Mesenchymal stem cell (in vitro differentiated cells and primary cell): ENCODE measurements at regions not wholly inside any gene's neighbourhood (a gene's known extent, or its start where the extent isn't known, plus 50 kb on each side); places are given as distances from the start of the nearest gene placed in this dataset.
A peak's percentile ranks its signal among the peaks of the same experiment; 100 is the strongest.

Source experiments
- DNase-seq: peaks from one replicate; pipeline ENCODE4 v3.0.0-alpha.2; 2013
- H2AFZ ChIP-seq: one replicate; pipeline ENCODE4 v1.6.1; 2013; ENCODE audit warnings: low read depth, mild to moderate bottlenecking, control low read depth, inconsistent platforms, low read length, moderate library complexity
- H2AK5ac ChIP-seq: 2 replicates; pipeline ENCODE4 v1.6.1; 2013; ENCODE audit warnings: low read length, moderate library complexity, mild to moderate bottlenecking, inconsistent platforms; ENCODE audit not compliant: severe bottlenecking
- H2BK120ac ChIP-seq: one replicate; pipeline ENCODE4 v1.6.1; 2013; ENCODE audit warnings: low read depth, mild to moderate bottlenecking, inconsistent platforms, low read length, moderate library complexity
- H2BK12ac ChIP-seq, 2 experiments: one replicate each; pipeline ENCODE4 v1.6.1; 2013; ENCODE audit warnings: inconsistent platforms in 2 of 2, low read length in 2 of 2, mild to moderate bottlenecking in 2 of 2, moderate library complexity in 2 of 2, control low read depth in 1 of 2
- H2BK15ac ChIP-seq: one replicate; pipeline ENCODE4 v1.6.1; 2013; ENCODE audit warnings: mild to moderate bottlenecking, low read depth, inconsistent platforms; ENCODE audit not compliant: poor library complexity, severe bottlenecking
- H2BK5ac ChIP-seq: 2 replicates; pipeline ENCODE4 v1.6.1; 2013; ENCODE audit warnings: low read depth, mild to moderate bottlenecking, low read length, control low read depth, inconsistent platforms; ENCODE audit not compliant: poor library complexity, severe bottlenecking
- H3K14ac ChIP-seq, 2 experiments: one replicate each; pipeline ENCODE4 v1.6.1; 2013; ENCODE audit warnings: inconsistent platforms in 2 of 2, low read length in 2 of 2, control low read depth in 1 of 2, mild to moderate bottlenecking in 1 of 2, moderate library complexity in 1 of 2
- H3K18ac ChIP-seq, 2 experiments: one replicate each; pipeline ENCODE4 v1.6.1; 2013; ENCODE audit warnings: inconsistent platforms in 2 of 2, low read length in 2 of 2, control low read depth in 1 of 2, low read depth in 1 of 2, mild to moderate bottlenecking in 1 of 2
- H3K23ac ChIP-seq, 2 experiments: one replicate each; pipeline ENCODE4 v1.6.1; 2013; ENCODE audit warnings: inconsistent platforms in 2 of 2, low read length in 2 of 2, mild to moderate bottlenecking in 2 of 2, moderate library complexity in 2 of 2, control low read depth in 1 of 2
- H3K27ac ChIP-seq: 2 replicates; pipeline ENCODE4 v1.5.1; 2013; ENCODE audit warnings: mild to moderate bottlenecking, moderate library complexity, low read length, control low read depth, inconsistent platforms; ENCODE audit not compliant: poor library complexity, severe bottlenecking
- H3K27me3 ChIP-seq, 2 experiments: 2 replicates each; pipeline versions ENCODE4 v1.6.1 to v1.7.0; 2013; ENCODE audit warnings: low read length in 2 of 2, mild to moderate bottlenecking in 2 of 2, moderate library complexity in 2 of 2, control low read depth in 1 of 2, inconsistent platforms in 1 of 2; ENCODE audit not compliant: control insufficient read depth in 1 of 2, insufficient read depth in 1 of 2
- H3K36me3 ChIP-seq, 2 experiments: 2 replicates each; pipeline versions ENCODE4 v1.6.1 to v1.7.0; 2013; ENCODE audit warnings: low read length in 2 of 2, control low read depth in 1 of 2, inconsistent platforms in 1 of 2, low read depth in 1 of 2, mild to moderate bottlenecking in 1 of 2; ENCODE audit not compliant: insufficient read depth in 2 of 2, control insufficient read depth in 1 of 2
- H3K4ac ChIP-seq, 2 experiments: one replicate each; pipeline ENCODE4 v1.6.1; 2013; ENCODE audit warnings: inconsistent platforms in 2 of 2, low read length in 2 of 2, mild to moderate bottlenecking in 2 of 2, moderate library complexity in 2 of 2, control low read depth in 1 of 2, low read depth in 1 of 2
- H3K4me1 ChIP-seq: 2 replicates; pipeline ENCODE4 v1.6.1; 2013; ENCODE audit warnings: low read depth, low read length, control low read depth; ENCODE audit not compliant: control insufficient read depth, insufficient read depth
- H3K4me2 ChIP-seq: 2 replicates; pipeline ENCODE4 v1.6.1; 2013; ENCODE audit warnings: low read length, mild to moderate bottlenecking, inconsistent platforms; ENCODE audit not compliant: poor library complexity, severe bottlenecking
- H3K4me3 ChIP-seq, 2 experiments: 2 replicates each; pipeline versions ENCODE4 v1.5.1 to v1.7.0; 2013; ENCODE audit warnings: low read length in 2 of 2, mild to moderate bottlenecking in 2 of 2, control low read depth in 1 of 2, low read depth in 1 of 2; ENCODE audit not compliant: insufficient read depth in 1 of 2
- H3K79me1 ChIP-seq: replicated peaks from 2 replicates; pipeline ENCODE4 v1.6.1; 2013; ENCODE audit warnings: mild to moderate bottlenecking, control low read depth, low read length, inconsistent platforms; ENCODE audit not compliant: poor library complexity, severe bottlenecking
- H3K9ac ChIP-seq: 2 replicates; pipeline ENCODE4 v1.7.0; 2013; ENCODE audit warnings: mild to moderate bottlenecking, low read length, moderate library complexity
- H3K9me3 ChIP-seq: 2 replicates; pipeline ENCODE4 v1.7.0; 2013; ENCODE audit warnings: mild to moderate bottlenecking, low read length; ENCODE audit not compliant: control insufficient read depth
- H4K8ac ChIP-seq: one replicate; pipeline ENCODE4 v1.6.1; 2013; ENCODE audit warnings: inconsistent platforms, mild to moderate bottlenecking, low read length, moderate library complexity
- H4K91ac ChIP-seq: one replicate; pipeline ENCODE4 v1.6.1; 2013; ENCODE audit warnings: mild to moderate bottlenecking, low read length, inconsistent platforms
- WGBS: methylation state at CpG from one replicate; pipeline ENCODE4 v1.1.7; 2013; ENCODE audit warnings: mixed read lengths; 5-methylcytosine and 5-hydroxymethylcytosine counted together

DNA sequence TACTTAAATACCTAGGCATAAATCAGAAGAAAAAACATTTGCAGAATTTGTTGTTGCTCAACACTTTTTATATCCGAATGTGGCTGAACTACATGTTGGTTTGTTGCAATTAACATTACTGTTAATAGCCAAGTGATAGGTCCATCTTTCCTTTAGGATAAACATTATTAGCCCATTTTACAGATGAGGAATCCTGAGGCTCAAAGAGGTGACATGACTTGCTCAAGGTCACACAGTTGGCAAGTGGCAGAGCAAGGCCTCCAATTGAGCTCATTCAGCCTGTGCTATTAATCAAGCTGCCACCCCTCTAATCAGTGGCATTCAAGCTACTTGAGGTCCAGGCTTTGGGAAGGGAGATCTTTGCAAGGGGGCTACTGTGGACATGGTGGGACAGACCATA is 125.8 kb upstream of the ATP2B2 start:
- no peak for DNase-seq
- H2AK5ac ChIP-seq: no peak overlapping the region
- no peak overlapping the region for H4K8ac ChIP-seq
- H3K9me3 ChIP-seq: no peaks in the 10 kb centered on the region
- no peak overlapping the region for H2BK15ac ChIP-seq
- no peak overlapping the region for H3K18ac ChIP-seq
- no peak overlapping the region for H2AFZ ChIP-seq
- H3K79me1 ChIP-seq: no peaks in the 10 kb centered on the region
- no peak overlapping the region for H3K4me3 ChIP-seq
- no peak overlapping the region for H2BK120ac ChIP-seq
- H3K4me2 ChIP-seq: no peak overlapping the region
- no peaks in the 10 kb centered on the region for H3K4me1 ChIP-seq
- no peak overlapping the region for H4K91ac ChIP-seq
- H3K9ac ChIP-seq: no peak overlapping the region
- 60% methylated on average over 1 of the region's 1 CpG for WGBS
- no peak overlapping the region for H3K4ac ChIP-seq
- no peaks in the 10 kb centered on the region for H3K36me3 ChIP-seq
- H3K27me3 ChIP-seq: peaks cover 4 to 57% of the 10 kb centered on the region in 2 experiments
- H3K23ac ChIP-seq: no peak overlapping the region
- no peak overlapping the region for H2BK5ac ChIP-seq
- no peak overlapping the region for H3K14ac ChIP-seq
- no peak overlapping the region for H3K27ac ChIP-seq
- H2BK12ac ChIP-seq: no peak overlapping the region

DNA sequence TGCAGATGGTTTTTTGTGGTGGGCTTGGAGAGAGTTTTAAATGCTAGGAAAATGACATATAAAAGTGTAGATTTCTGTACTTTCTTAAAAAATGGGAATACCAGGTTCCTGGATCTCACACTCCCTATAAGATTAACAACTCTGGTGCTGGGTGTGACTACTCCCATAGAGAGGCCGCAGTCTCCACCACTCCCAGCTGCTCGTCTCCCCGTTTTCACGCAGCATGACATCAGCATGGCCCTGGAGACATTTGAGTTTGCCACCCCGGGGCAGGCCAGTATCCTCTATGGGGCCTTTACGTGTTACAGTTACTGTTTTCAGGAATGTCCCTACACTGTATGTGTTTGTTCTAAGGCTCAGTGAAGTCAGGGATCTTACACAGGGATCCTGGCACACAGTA is 126.7 kb upstream of the ATP2B2 start:
- Histone ChIP-seq H4K8ac (no peak overlapping the region), H2AK5ac (no peak overlapping the region), H3K27ac (no peak overlapping the region), H2BK5ac (no peak overlapping the region), H3K27me3 (peaks cover under 1 to 54% of the 10 kb centered on the region in 2 experiments), H3K23ac (no peak overlapping the region), H3K9me3 (peaks cover 3% of the 10 kb centered on the region), H3K79me1 (no peaks in the 10 kb centered on the region), H3K14ac (no peak overlapping the region), H3K36me3 (no peaks in the 10 kb centered on the region), H3K4ac (no peak overlapping the region), H2BK12ac (no peak overlapping the region), H3K4me3 (no peak overlapping the region), H3K18ac (no peak overlapping the region), H3K4me1 (no peaks in the 10 kb centered on the region), H2BK15ac (no peak overlapping the region), H3K9ac (no peak overlapping the region), H4K91ac (no peak overlapping the region), H3K4me2 (no peak overlapping the region), H2BK120ac (no peak overlapping the region), H2AFZ (no peak overlapping the region)
- no peak for DNase-seq
- WGBS: 71% methylated on average over 6 of the region's 6 CpGs

DNA sequence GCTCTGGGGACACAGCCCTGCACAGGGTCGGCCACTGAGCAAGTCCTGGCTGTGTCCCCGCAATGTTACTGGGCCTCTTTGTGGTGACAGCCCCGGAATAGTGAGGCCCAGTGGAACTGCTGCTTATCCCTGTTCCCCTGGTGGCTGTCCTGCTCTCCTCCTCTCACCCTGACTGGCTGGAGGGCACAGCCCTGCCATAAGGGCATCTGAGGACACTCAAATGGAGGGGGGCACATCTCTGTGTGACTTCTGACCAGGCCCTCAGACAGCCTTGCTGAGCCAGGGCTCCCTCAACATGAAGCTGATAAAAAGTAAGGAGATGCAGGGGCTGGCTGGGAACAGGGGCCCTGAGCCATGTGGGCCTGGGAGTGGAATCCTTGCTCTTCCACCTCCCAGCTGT is 127.4 kb upstream of the ATP2B2 start:
- Histone ChIP-seq H2AK5ac (no peak overlapping the region), H2BK120ac (no peak overlapping the region), H2AFZ (no peak overlapping the region), H4K91ac (no peak overlapping the region), H2BK15ac (no peak overlapping the region), H3K9ac (no peak overlapping the region), H3K36me3 (no peaks in the 10 kb centered on the region), H3K4me3 (peak overlapping the region in 1 of 2 experiments; percentile 28), H2BK12ac (no peak overlapping the region), H3K14ac (no peak overlapping the region), H3K4ac (no peak overlapping the region), H3K4me1 (no peaks in the 10 kb centered on the region), H3K18ac (no peak overlapping the region), H4K8ac (no peak overlapping the region), H3K9me3 (peaks cover 9% of the 10 kb centered on the region), H3K27ac (no peak overlapping the region), H3K23ac (no peak overlapping the region), H2BK5ac (no peak overlapping the region), H3K27me3 (peaks cover 0 to 51% of the 10 kb centered on the region in 2 experiments), H3K79me1 (no peaks in the 10 kb centered on the region), H3K4me2 (no peak overlapping the region)
- no peak for DNase-seq
- 62% methylated on average over 3 of the region's 3 CpGs for WGBS

DNA sequence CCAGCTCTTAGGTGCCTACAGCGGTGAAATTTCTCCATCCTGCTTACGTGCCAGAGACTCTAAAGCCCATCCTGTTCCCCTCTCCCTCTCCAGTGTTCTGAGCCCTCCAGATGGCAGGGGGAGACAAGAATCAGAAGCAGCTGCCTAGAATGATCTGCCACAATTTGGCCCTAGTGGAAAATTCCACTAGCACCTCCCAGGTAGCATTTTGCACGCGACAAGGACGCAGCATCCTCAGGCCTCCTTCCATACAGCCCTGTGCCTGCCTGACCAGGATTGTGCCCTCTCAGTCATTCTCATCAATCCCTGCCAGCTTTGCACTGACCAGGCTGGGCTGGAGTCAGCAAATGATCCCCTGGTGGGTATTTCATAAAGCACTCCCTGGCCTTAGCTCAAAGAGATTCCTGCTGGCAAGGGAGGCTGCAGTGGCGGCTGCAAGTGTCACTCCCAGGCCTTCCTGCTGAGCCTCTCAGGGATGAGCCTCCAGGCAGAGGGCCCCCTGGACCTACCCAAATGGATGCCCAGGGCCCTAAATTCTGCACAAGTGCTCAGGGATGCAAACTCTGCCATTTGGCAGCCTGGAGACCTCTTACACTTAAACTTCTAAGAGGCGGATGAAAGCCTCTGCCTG is 130.2 kb upstream of the ATP2B2 start:
- H2BK12ac ChIP-seq: no peak overlapping the region
- no peak overlapping the region for H2AFZ ChIP-seq
- H4K8ac ChIP-seq: no peak overlapping the region
- no peaks in the 10 kb centered on the region for H3K36me3 ChIP-seq
- 94% methylated on average over 7 of the region's 7 CpGs for WGBS
- H3K14ac ChIP-seq: no peak overlapping the region
- H3K4me2 ChIP-seq: no peak overlapping the region
- peaks cover 0 to 29% of the 10 kb centered on the region in 2 experiments for H3K27me3 ChIP-seq
- no peak overlapping the region for H2BK5ac ChIP-seq
- no peak overlapping the region for H2AK5ac ChIP-seq
- DNase-seq: no peak
- no peak overlapping the region for H3K23ac ChIP-seq
- H3K79me1 ChIP-seq: no peaks in the 10 kb centered on the region
- H3K27ac ChIP-seq: no peak overlapping the region
- H3K9ac ChIP-seq: no peak overlapping the region
- H4K91ac ChIP-seq: no peak overlapping the region
- H3K18ac ChIP-seq: no peak overlapping the region
- H3K4me1 ChIP-seq: no peaks in the 10 kb centered on the region
- no peak overlapping the region for H3K4ac ChIP-seq
- H3K4me3 ChIP-seq: no peak overlapping the region
- no peak overlapping the region for H2BK15ac ChIP-seq
- no peak overlapping the region for H2BK120ac ChIP-seq
- H3K9me3 ChIP-seq: peaks cover 27% of the 10 kb centered on the region
